Liver (tissue), 3 donors: ENCODE measurements at regions not wholly inside any gene's neighbourhood (a gene's known extent, or its start where the extent isn't known, plus 50 kb on each side); places are given as distances from the start of the nearest gene placed in this dataset.
"Not testable (repeated sequence)": the region's sequence is repeated elsewhere in the genome, so short reads cannot be mapped to it uniquely, and the experiment has no call there.

Experiments
- EGR1 ChIP-seq, 2 donors: IDR thresholded peaks; 2 replicates each; pipeline ENCODE4 v1.6.1; 2016 to 2018; ENCODE audit warnings: antibody characterized with exemption in 2 of 2, low read depth in 2 of 2
- GABPA ChIP-seq, 2 donors: IDR thresholded peaks in 1 of 2; conservative IDR thresholded peaks in 1 of 2; 2 replicates each; pipeline ENCODE4 v1.6.1; 2016; ENCODE audit warnings: antibody characterized with exemption in 2 of 2, mild to moderate bottlenecking in 1 of 2, moderate library complexity in 1 of 2
- HNF4A ChIP-seq, 2 donors: conservative IDR thresholded peaks; 2 replicates each; pipeline ENCODE4 v1.6.1; 2016; ENCODE audit warnings: antibody characterized with exemption in 2 of 2, mild to moderate bottlenecking in 2 of 2
- JUND ChIP-seq, 2 donors: IDR thresholded peaks; 2 replicates each; pipeline ENCODE4 v1.6.1; 2016; ENCODE audit warnings: antibody characterized with exemption in 2 of 2
- NR2F2 ChIP-seq: IDR thresholded peaks from 2 replicates; pipeline ENCODE4 v1.6.1; 2016; ENCODE audit warnings: antibody characterized with exemption
- RAD21 ChIP-seq, 2 donors: IDR thresholded peaks; 2 replicates each; pipeline ENCODE4 v1.6.1; 2016; ENCODE audit warnings: antibody characterized with exemption in 2 of 2, mild to moderate bottlenecking in 2 of 2
- RXRA ChIP-seq, 2 donors: IDR thresholded peaks; 2 replicates each; pipeline ENCODE4 v1.6.1; 2017 to 2018; ENCODE audit warnings: antibody characterized with exemption in 2 of 2, mild to moderate bottlenecking in 1 of 2
- SP1 ChIP-seq: IDR thresholded peaks from 2 replicates; pipeline ENCODE4 v1.6.1; 2018; ENCODE audit warnings: antibody characterized with exemption, mild to moderate bottlenecking
- TAF1 ChIP-seq: conservative IDR thresholded peaks from 2 replicates; pipeline ENCODE4 v1.6.1; 2016; ENCODE audit warnings: antibody characterized with exemption, mild to moderate bottlenecking
- YY1 ChIP-seq: IDR thresholded peaks from 2 replicates; pipeline ENCODE4 v1.6.1; 2016; ENCODE audit warnings: antibody characterized with exemption, mild to moderate bottlenecking
- TF ChIP-seq, protein P1 (sequence below): fragments of 150-350 bp; IDR thresholded peaks from 2 replicates; pipeline ENCODE4 v1.5.1; 2017; ENCODE audit warnings: improper control_type of control experiment, low read depth, low read length; ENCODE audit not compliant: missing input control
- TF ChIP-seq, protein P2 (sequence below): IDR thresholded peaks from 2 replicates; pipeline ENCODE4 v1.6.1; 2016; ENCODE audit warnings: antibody characterized with exemption
- TF ChIP-seq, protein P3 (sequence below): IDR thresholded peaks from 2 replicates; pipeline ENCODE4 v1.6.1; 2016; ENCODE audit warnings: antibody characterized with exemption, mild to moderate bottlenecking
- donor health status: healthy.
- donor health status: healthy.

GRCh38 chr6:168379579-168379978 is 60.0 kb upstream of the DACT2 start:
- not testable (repeated sequence) for TF ChIP-seq RAD21 (IDR thresholded peaks at IDR 0.05); HNF4A (conservative IDR thresholded peaks at IDR 0.05); SP1; TAF1; GABPA (IDR thresholded peaks at IDR 0.05 in 1 of 2, conservative IDR thresholded peaks at IDR 0.05 in 1 of 2); YY1; EGR1 (IDR thresholded peaks at IDR 0.05; ENCODE audit: low read depth in 2 of 2); RXRA (IDR thresholded peaks at IDR 0.05); NR2F2; JUND (IDR thresholded peaks at IDR 0.05)
- TF ChIP-seq, protein P1, sequence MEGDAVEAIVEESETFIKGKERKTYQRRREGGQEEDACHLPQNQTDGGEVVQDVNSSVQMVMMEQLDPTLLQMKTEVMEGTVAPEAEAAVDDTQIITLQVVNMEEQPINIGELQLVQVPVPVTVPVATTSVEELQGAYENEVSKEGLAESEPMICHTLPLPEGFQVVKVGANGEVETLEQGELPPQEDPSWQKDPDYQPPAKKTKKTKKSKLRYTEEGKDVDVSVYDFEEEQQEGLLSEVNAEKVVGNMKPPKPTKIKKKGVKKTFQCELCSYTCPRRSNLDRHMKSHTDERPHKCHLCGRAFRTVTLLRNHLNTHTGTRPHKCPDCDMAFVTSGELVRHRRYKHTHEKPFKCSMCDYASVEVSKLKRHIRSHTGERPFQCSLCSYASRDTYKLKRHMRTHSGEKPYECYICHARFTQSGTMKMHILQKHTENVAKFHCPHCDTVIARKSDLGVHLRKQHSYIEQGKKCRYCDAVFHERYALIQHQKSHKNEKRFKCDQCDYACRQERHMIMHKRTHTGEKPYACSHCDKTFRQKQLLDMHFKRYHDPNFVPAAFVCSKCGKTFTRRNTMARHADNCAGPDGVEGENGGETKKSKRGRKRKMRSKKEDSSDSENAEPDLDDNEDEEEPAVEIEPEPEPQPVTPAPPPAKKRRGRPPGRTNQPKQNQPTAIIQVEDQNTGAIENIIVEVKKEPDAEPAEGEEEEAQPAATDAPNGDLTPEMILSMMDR, result not testable (repeated sequence)
- TF ChIP-seq, protein P2, sequence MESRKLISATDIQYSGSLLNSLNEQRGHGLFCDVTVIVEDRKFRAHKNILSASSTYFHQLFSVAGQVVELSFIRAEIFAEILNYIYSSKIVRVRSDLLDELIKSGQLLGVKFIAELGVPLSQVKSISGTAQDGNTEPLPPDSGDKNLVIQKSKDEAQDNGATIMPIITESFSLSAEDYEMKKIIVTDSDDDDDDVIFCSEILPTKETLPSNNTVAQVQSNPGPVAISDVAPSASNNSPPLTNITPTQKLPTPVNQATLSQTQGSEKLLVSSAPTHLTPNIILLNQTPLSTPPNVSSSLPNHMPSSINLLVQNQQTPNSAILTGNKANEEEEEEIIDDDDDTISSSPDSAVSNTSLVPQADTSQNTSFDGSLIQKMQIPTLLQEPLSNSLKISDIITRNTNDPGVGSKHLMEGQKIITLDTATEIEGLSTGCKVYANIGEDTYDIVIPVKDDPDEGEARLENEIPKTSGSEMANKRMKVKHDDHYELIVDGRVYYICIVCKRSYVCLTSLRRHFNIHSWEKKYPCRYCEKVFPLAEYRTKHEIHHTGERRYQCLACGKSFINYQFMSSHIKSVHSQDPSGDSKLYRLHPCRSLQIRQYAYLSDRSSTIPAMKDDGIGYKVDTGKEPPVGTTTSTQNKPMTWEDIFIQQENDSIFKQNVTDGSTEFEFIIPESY, result not testable (repeated sequence)
- TF ChIP-seq, protein P3, sequence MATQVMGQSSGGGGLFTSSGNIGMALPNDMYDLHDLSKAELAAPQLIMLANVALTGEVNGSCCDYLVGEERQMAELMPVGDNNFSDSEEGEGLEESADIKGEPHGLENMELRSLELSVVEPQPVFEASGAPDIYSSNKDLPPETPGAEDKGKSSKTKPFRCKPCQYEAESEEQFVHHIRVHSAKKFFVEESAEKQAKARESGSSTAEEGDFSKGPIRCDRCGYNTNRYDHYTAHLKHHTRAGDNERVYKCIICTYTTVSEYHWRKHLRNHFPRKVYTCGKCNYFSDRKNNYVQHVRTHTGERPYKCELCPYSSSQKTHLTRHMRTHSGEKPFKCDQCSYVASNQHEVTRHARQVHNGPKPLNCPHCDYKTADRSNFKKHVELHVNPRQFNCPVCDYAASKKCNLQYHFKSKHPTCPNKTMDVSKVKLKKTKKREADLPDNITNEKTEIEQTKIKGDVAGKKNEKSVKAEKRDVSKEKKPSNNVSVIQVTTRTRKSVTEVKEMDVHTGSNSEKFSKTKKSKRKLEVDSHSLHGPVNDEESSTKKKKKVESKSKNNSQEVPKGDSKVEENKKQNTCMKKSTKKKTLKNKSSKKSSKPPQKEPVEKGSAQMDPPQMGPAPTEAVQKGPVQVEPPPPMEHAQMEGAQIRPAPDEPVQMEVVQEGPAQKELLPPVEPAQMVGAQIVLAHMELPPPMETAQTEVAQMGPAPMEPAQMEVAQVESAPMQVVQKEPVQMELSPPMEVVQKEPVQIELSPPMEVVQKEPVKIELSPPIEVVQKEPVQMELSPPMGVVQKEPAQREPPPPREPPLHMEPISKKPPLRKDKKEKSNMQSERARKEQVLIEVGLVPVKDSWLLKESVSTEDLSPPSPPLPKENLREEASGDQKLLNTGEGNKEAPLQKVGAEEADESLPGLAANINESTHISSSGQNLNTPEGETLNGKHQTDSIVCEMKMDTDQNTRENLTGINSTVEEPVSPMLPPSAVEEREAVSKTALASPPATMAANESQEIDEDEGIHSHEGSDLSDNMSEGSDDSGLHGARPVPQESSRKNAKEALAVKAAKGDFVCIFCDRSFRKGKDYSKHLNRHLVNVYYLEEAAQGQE, result not testable (repeated sequence)
